HL-60 (cell line): ENCODE measurements at regions not wholly inside any gene's neighbourhood (a gene's known extent, or its start where the extent isn't known, plus 50 kb on each side); places are given as distances from the start of the nearest gene placed in this dataset.

Experiments
- DNase-seq, 2 experiments: peaks; one replicate each; pipeline ENCODE4 v3.0.0-alpha.2; 2010 to 2020; ENCODE audit warnings: low read depth in 1 of 2, low spot score in 1 of 2
- H3K27ac ChIP-seq: fragments of 250-450 bp; sonication (Bioruptor Pico); replicated peaks from 2 replicates; pipeline ENCODE4 v1.5.1; 2020; ENCODE audit warnings: mild to moderate bottlenecking, moderate library complexity
- H3K27me3 ChIP-seq: fragments of 250-450 bp; sonication (Bioruptor Pico); 2 replicates; pipeline ENCODE4 v1.5.1; 2021; ENCODE audit warnings: mild to moderate bottlenecking, moderate library complexity; ENCODE audit not compliant: insufficient read depth, poor library complexity, severe bottlenecking
- H3K4me3 ChIP-seq: replicated peaks from 2 replicates; pipeline ENCODE4 v1.5.1; 2011; ENCODE audit warnings: mild to moderate bottlenecking, control low read depth, low read length; ENCODE audit not compliant: insufficient read depth
- CTCF ChIP-seq: IDR thresholded peaks from one replicate; pipeline ENCODE4 v1.5.1; 2011; ENCODE audit warnings: low read length, control low read depth, inconsistent platforms; ENCODE audit not compliant: insufficient read depth
- GABPA ChIP-seq: IDR thresholded peaks from 2 replicates; pipeline ENCODE4 v1.6.1; 2012; ENCODE audit warnings: low read depth
- POLR2AphosphoS5 ChIP-seq: IDR thresholded peaks from 2 replicates; pipeline ENCODE4 v1.6.1; 2012; ENCODE audit warnings: low read depth
- REST ChIP-seq: IDR thresholded peaks from 2 replicates; pipeline ENCODE4 v1.6.1; 2012; ENCODE audit warnings: low read depth; ENCODE audit not compliant: insufficient replicate concordance
- SPI1 ChIP-seq: IDR thresholded peaks from 2 replicates; pipeline ENCODE4 v1.6.1; 2012; ENCODE audit warnings: low read depth, mild to moderate bottlenecking, borderline replicate concordance

GRCh38 chr2:52956766-52957165 is 810.8 kb upstream of the CHAC2 start:
- H3K27me3 ChIP-seq, result no peaks in the 10 kb centered on the region
- no peak for DNase-seq

GRCh38 chr2:52956118-52956517 is 811.5 kb upstream of the CHAC2 start:
- DNase-seq, result no peak

More at GRCh38 chr2:52956766-52957165, 810.8 kb upstream of the CHAC2 start:
- Histone ChIP-seq H3K4me3 (no peak overlapping the region), H3K27ac (no peak overlapping the region)
- TF ChIP-seq REST, result no peak
- TF ChIP-seq SPI1, result no peak
- TF ChIP-seq POLR2AphosphoS5, result no peak
- TF ChIP-seq CTCF, result no peak
- TF ChIP-seq GABPA, result no peak

GRCh38 chr2:52955079-52955478 is 812.5 kb upstream of the CHAC2 start:
- DNase-seq, result no peak
- H3K4me3 ChIP-seq, result no peak overlapping the region
- no peak overlapping the region for H3K27ac ChIP-seq
- TF ChIP-seq CTCF (no peak), POLR2AphosphoS5 (no peak), SPI1 (no peak), REST (peak; percentile 81), GABPA (no peak)
- H3K27me3 ChIP-seq, result no peaks in the 10 kb centered on the region

More at GRCh38 chr2:52956118-52956517, 811.5 kb upstream of the CHAC2 start:
- Histone ChIP-seq H3K27me3 (no peaks in the 10 kb centered on the region), H3K27ac (no peak overlapping the region), H3K4me3 (no peak overlapping the region)
- TF ChIP-seq CTCF (no peak), SPI1 (no peak), REST (no peak), POLR2AphosphoS5 (no peak), GABPA (no peak)
